ENCODE measurements at regions not wholly inside any gene's neighbourhood (a gene's known extent, or its start where the extent isn't known, plus 50 kb on each side); places are given as distances from the start of the nearest gene placed in this dataset.

GRCh38 chr12:88763536-88764100, 183.3 kb upstream of the KITLG start:
- H4K20me1 ChIP-seq (ENCODE audit: insufficient read depth), result no peaks in the 10 kb centered on the region
- H3K79me2 ChIP-seq (ENCODE audit: insufficient read depth, low read depth), result no peaks in the 10 kb centered on the region
- H3K9ac ChIP-seq, result no peak overlapping the region
- H2AFZ ChIP-seq (ENCODE audit: low read depth), result no peak overlapping the region
- TF ChIP-seq CTCF (conservative IDR thresholded peaks at IDR 0.05; ENCODE audit: low read depth, low read length), result no peak
- H3K4me3 ChIP-seq (IDR thresholded peaks at IDR 0.05; ENCODE audit: insufficient read depth, low read depth, low read length), result no peak overlapping the region
- no peaks in the 10 kb centered on the region for H3K36me3 ChIP-seq (ENCODE audit: insufficient read depth)
- no peak overlapping the region for H3K27ac ChIP-seq
- H3K27me3 ChIP-seq (ENCODE audit: insufficient read depth, low read depth), result no peaks in the 10 kb centered on the region
- no peaks in the 10 kb centered on the region for H3K4me1 ChIP-seq (ENCODE audit: low read depth, poor library complexity, severe bottlenecking)
- no peak overlapping the region for H3K4me2 ChIP-seq

GRCh38 chr12:88758176-88758575, 177.9 kb upstream of the KITLG start:
- H3K4me1 ChIP-seq (ENCODE audit: low read depth, poor library complexity, severe bottlenecking), result no peaks in the 10 kb centered on the region
- no peak for TF ChIP-seq CTCF (conservative IDR thresholded peaks at IDR 0.05; ENCODE audit: low read depth, low read length)
- H3K27me3 ChIP-seq (ENCODE audit: insufficient read depth, low read depth), result no peaks in the 10 kb centered on the region
- no peaks in the 10 kb centered on the region for H3K79me2 ChIP-seq (ENCODE audit: insufficient read depth, low read depth)
- H3K27ac ChIP-seq, result no peak overlapping the region
- no peak overlapping the region for H3K9ac ChIP-seq
- H3K4me2 ChIP-seq, result no peak overlapping the region
- H3K4me3 ChIP-seq (IDR thresholded peaks at IDR 0.05; ENCODE audit: insufficient read depth, low read depth, low read length), result no peak overlapping the region
- no peaks in the 10 kb centered on the region for H3K36me3 ChIP-seq (ENCODE audit: insufficient read depth)
- no peak overlapping the region for H2AFZ ChIP-seq (ENCODE audit: low read depth)
- H4K20me1 ChIP-seq (ENCODE audit: insufficient read depth), result no peaks in the 10 kb centered on the region

- Histone ChIP-seq H3K36me3 (ENCODE audit: insufficient read depth) (no peaks in the 10 kb centered on the region), H3K9ac (no peak overlapping the region), H3K79me2 (ENCODE audit: insufficient read depth, low read depth) (no peaks in the 10 kb centered on the region), H3K4me3 (IDR thresholded peaks at IDR 0.05; ENCODE audit: insufficient read depth, low read depth, low read length) (no peak overlapping the region), H3K4me1 (ENCODE audit: low read depth, poor library complexity, severe bottlenecking) (no peaks in the 10 kb centered on the region), H4K20me1 (ENCODE audit: insufficient read depth) (no peaks in the 10 kb centered on the region), H3K27ac (no peak overlapping the region), H3K27me3 (ENCODE audit: insufficient read depth, low read depth) (no peaks in the 10 kb centered on the region), H3K4me2 (no peak overlapping the region), H2AFZ (ENCODE audit: low read depth) (no peak overlapping the region)
- TF ChIP-seq CTCF (conservative IDR thresholded peaks at IDR 0.05; ENCODE audit: low read depth, low read length), result no peak
These were observed 176.6 kb upstream of the KITLG start for GRCh38 chr12:88756917-88757316.

GRCh38 chr12:88756153-88756552, 175.9 kb upstream of the KITLG start:
- no peaks in the 10 kb centered on the region for H3K4me1 ChIP-seq (ENCODE audit: low read depth, poor library complexity, severe bottlenecking)
- no peak overlapping the region for H3K27ac ChIP-seq
- H3K27me3 ChIP-seq (ENCODE audit: insufficient read depth, low read depth), result no peaks in the 10 kb centered on the region
- H4K20me1 ChIP-seq (ENCODE audit: insufficient read depth), result no peaks in the 10 kb centered on the region
- no peak overlapping the region for H3K4me3 ChIP-seq (IDR thresholded peaks at IDR 0.05; ENCODE audit: insufficient read depth, low read depth, low read length)
- H2AFZ ChIP-seq (ENCODE audit: low read depth), result no peak overlapping the region
- no peaks in the 10 kb centered on the region for H3K36me3 ChIP-seq (ENCODE audit: insufficient read depth)
- no peak for TF ChIP-seq CTCF (conservative IDR thresholded peaks at IDR 0.05; ENCODE audit: low read depth, low read length)
- H3K4me2 ChIP-seq, result no peak overlapping the region
- no peak overlapping the region for H3K9ac ChIP-seq
- no peaks in the 10 kb centered on the region for H3K79me2 ChIP-seq (ENCODE audit: insufficient read depth, low read depth)
